ENCODE measurements at regions not wholly inside any gene's neighbourhood (a gene's known extent, or its start where the extent isn't known, plus 50 kb on each side); places are given as distances from the start of the nearest gene placed in this dataset.
A peak's percentile ranks its signal among the peaks of the same experiment; 100 is the strongest.

- DNase-seq = no peak
Observed at GRCh38 chr6:137688230-137688971, 178.7 kb upstream of the TNFAIP3 start.

DNA sequence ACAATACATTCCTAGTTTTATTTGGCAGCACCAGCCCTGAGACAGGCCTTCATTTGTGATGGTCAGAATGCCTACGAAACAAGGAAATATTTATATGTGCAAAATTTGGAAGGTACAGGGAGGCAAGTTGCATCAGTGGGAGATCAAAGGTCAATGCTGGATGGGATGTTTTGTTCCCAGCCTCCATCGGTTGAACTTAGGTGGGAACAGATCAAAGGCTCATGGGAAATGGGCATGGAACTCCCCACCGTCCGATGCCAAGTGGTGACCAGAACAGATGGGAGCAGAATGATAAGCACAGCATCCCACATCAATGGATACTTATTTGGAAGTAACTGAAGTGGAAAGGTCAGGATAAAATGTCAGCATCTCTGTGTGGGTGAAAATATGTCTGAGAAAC lies 177.7 kb upstream of the TNFAIP3 start:
- no peak for DNase-seq

DNA sequence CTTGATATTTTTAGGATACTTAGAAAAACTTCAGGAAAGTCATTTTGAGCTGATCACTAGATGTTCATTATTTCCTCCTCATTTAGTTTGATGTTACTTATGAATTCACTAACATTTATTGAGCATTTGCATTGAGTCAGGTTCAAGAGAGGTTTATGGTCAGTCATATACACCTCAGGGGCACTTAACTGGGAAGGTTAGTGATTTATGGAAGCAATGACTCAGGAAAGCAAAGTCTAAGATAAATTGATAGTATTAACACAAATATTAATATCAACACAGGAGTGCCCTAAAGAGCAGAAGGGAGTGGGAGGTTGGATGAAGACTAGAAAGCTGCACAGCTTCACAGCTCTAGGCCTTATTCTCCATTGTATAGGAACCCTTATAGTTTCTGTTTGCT lies 177.0 kb upstream of the TNFAIP3 start:
- DNase-seq = no peak

- DNase-seq = no peak
Observed at GRCh38 chr6:137690721-137691120, 176.3 kb upstream of the TNFAIP3 start.

GRCh38 chr6:137692308-137692707 lies 174.8 kb upstream of the TNFAIP3 start:
- DNase-seq = no peak

DNA sequence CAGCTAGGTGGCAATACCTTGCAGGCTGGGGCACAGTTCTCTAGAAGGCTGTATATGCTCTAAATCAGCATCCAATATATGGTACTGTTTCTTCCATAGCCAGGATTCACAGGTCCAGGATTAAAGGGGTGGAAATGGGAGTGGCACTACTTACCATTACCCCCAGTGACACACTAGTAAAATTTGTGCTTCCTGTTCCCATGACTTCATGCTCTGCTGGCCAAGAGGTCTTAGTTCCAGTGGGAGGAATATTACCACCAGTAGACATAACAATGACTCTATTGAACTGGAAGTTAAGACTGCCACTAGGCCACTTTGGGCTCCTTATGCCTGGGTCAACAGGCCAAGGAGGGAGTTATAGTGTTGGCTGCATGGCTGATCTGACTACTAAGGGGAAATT lies 174.3 kb upstream of the TNFAIP3 start:
- no peak for DNase-seq

DNA sequence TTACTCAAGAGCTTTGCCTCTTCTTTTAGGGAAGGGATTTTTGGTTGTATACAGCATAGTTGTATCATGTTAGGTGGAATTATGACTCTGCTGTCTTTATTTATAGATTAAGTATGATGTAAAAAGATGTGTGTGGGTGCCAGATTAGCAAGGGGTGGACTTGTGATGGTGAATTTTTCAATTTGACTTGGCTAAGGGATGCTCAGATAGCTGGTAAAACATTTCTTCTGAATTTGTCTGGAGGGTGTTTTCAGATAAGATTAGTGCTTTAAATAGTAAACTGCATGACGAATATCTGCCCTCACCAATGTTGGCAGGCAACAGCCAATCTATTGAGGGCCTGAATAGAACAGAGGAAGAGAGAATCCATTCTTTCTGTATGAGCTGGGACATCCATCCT lies 173.3 kb upstream of the TNFAIP3 start:
- DNase-seq = no peak

GRCh38 chr6:137696765-137697164 lies 170.3 kb upstream of the TNFAIP3 start:
- DNase-seq = no peak

DNA sequence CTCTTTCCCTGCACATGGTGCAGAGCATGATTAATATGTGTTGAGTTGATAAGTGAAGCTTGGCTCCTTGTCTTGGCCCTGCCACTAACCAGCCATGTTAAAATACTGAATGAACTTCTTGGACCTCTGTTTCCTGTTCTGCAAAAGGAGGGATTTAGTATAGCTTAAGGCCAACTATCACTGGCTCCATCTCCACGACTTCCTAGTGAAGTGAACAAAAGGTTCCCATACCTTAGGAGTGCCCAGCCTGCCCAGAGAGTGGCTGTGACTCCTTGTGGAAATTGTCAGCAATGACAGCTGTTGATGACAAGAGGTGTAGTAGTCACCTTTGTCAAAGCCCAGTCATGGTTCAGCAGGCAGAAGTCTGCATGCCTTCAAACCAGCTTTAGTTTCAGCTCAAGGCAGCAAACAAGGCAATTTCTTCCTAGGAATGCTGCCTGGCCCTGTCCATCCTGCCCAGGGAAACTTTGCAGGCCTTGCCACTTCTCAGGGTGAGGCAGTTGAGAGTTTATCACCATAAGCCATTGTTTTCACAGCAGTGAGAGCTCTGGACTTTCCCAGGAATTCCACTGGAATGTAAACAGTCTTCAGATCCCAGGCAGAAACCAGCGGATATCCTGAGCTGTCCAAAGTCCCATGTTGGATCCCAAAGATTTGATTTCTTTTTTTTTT lies 169.7 kb upstream of the TNFAIP3 start:
- no peak for DNase-seq

- peak in 11 of 58 donors; percentile 3 to 31 (median 10) for DNase-seq
Observed at GRCh38 chr6:137698636-137699030, 168.4 kb upstream of the TNFAIP3 start.

DNA sequence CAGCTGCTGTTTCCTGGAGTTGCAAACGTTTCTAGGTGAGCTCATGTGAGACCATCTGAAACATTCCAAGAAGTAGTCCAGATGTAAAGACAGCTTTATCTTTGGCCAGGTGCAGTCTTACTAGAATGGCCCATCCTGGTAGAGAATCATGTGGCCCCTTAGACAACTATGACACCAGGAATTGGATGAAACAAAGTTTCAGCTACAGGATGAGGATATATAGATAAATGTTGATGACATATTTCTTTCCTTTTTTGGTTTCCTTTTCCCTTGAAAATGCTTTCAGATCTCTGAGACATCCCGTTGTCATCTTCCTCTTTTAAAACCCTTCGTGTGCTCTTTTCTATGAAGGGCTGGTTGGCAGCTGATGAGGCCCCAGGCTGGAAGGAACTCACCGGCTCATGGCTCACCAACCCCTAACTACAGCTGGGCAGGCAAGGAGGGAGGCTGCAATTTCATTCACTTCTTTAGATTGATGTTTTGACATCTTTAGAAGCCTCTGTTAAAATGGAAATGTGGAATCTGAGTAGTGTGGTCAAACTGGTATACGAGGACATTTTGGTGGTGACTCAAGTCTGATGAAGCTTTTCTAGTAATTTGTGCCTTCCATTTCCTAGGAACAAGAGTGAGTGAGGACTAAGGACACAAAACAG lies 167.9 kb upstream of the TNFAIP3 start:
- DNase-seq = peak in 1 of 58 donors; percentile 4

GRCh38 chr6:137700161-137700560 lies 166.9 kb upstream of the TNFAIP3 start:
- DNase-seq = no peak

GRCh38 chr6:137700751-137701477 lies 166.1 kb upstream of the TNFAIP3 start:
- no peak for DNase-seq

- DNase-seq = no peak
Observed at GRCh38 chr6:137701942-137702341, 165.1 kb upstream of the TNFAIP3 start.

- DNase-seq = no peak
Observed at GRCh38 chr6:137702791-137703424, 164.2 kb upstream of the TNFAIP3 start.

DNA sequence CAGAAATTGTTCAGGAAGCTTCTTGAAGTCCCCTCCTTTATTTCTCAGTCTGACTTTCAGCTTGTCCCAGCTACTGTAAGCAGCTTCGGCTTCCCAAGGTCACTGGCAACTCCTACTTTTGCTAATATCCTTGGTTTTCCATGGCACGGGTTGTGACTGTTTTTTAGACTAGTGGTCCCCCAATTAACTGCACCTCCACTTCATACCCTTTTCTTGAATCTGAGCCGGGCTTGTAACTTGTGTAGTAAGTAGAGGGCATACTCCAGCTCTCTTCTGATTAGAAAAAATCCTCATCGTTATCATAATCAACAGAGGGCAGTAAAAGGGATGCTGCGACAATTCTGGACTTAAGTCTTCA lies 162.3 kb upstream of the TNFAIP3 start:
- no peak for DNase-seq

- peak in 10 of 58 donors; percentile 3 to 35 (median 6) for DNase-seq
Observed at GRCh38 chr6:137705160-137706082, 161.6 kb upstream of the TNFAIP3 start.

DNA sequence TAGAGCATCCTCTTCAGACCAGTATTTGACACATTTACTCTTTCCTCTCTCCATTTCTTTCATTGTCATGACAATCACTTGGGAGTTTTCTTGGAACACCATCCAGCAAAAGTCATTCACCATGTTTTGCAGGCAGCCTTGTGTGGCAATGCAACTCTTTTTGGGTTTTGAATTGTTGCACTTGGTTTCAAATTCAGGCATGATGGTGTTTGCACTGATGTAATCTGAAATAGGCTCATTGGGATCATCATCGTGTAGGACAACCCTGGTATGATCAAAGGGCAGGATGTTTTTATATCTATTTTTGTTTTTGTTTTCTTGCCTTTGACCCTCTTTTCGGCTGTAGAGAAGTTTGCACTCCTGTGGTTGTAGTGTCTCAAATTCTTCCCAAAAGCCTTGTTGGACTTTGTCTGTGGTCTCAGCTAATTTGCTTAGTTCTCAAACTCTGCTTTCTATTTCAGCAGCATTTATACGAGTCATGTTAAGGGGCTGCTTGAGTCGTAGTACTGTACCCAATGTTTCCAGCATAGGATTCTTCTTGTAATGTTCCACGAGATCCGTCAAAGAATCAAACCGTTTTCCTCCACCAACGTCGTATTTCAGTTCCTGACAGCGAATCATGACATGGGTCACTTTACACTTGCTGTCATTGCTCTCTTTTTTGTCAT lies 160.8 kb upstream of the TNFAIP3 start:
- DNase-seq = no peak

DNA sequence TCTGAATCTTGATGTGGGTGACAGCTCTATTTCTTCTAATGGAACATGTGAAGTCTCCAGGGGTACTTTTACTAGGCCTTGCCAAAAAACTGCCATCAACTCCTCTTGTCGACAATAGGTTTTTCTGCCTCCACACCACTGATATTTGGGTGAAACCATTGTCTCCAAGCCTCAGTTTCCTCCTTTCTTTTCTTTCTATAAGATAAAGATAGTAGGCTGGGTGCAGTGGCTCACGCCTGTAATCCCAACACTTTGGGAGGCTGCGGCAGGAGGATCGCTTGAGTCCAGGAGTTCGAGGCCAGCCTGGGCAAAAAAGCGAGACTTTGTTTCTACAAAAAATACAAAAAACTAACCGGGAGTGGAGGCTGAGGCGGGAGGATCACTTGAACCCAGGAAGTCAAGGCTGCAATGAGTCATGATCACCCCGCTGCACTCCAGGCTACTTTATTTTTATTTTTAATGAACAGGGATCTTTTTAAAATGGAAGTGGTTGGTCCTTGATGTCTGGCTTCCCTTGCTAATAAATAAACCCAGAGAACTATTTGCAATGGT lies 159.9 kb upstream of the TNFAIP3 start:
- no peak for DNase-seq

All from anterior cingulate cortex (tissue), 58 donors.